LNCaP clone FGC (cell line): ENCODE measurements at regions not wholly inside any gene's neighbourhood (a gene's known extent, or its start where the extent isn't known, plus 50 kb on each side); places are given as distances from the start of the nearest gene placed in this dataset.

Experiments used
- DNase-seq: peaks from one replicate; pipeline ENCODE4 v3.0.0-alpha.2; 2011; ENCODE audit warnings: low read depth
- H3K4me3 ChIP-seq: 2 replicates; pipeline ENCODE4 v1.5.1; 2011; ENCODE audit warnings: mild to moderate bottlenecking, low read depth, low read length, control low read depth
- TF ChIP-seq, protein P1 (sequence below): IDR thresholded peaks from 2 replicates; pipeline ENCODE4 v1.5.1; 2012; ENCODE audit warnings: mild to moderate bottlenecking; ENCODE audit not compliant: control insufficient read depth, insufficient read depth; ENCODE audit errors: extremely low read depth

- DNase-seq: no peak
- no peak overlapping the region for H3K4me3 ChIP-seq
- TF ChIP-seq, protein P1, sequence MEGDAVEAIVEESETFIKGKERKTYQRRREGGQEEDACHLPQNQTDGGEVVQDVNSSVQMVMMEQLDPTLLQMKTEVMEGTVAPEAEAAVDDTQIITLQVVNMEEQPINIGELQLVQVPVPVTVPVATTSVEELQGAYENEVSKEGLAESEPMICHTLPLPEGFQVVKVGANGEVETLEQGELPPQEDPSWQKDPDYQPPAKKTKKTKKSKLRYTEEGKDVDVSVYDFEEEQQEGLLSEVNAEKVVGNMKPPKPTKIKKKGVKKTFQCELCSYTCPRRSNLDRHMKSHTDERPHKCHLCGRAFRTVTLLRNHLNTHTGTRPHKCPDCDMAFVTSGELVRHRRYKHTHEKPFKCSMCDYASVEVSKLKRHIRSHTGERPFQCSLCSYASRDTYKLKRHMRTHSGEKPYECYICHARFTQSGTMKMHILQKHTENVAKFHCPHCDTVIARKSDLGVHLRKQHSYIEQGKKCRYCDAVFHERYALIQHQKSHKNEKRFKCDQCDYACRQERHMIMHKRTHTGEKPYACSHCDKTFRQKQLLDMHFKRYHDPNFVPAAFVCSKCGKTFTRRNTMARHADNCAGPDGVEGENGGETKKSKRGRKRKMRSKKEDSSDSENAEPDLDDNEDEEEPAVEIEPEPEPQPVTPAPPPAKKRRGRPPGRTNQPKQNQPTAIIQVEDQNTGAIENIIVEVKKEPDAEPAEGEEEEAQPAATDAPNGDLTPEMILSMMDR: no peak
Measured at GRCh38 chr18:10343778-10344177, 110.7 kb upstream of the APCDD1 start.

GRCh38 chr18:10346749-10347415 is 107.6 kb upstream of the APCDD1 start:
- H3K4me3 ChIP-seq: no peak overlapping the region
- no peak for DNase-seq
- TF ChIP-seq, protein P1: no peak

DNA sequence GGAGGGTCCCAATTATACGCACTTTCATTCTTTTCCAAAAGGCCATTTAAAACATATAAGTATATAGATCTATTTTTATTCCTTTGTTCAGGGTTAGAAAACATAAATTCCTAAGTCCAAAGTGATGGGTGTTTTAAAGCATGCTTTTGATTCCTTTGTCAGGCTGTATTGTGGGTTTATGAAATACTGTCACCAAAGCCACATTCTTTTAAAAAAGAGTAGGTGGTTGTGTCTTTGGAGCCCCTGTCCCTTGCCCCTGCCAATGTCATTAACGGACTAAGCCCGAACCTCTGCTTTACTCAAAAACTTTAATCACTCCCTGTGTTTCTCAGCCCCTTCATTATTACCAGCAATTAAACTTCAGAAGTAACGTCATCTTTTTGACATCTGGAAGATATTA is 104.9 kb upstream of the APCDD1 start:
- TF ChIP-seq, protein P1: no peak
- H3K4me3 ChIP-seq: no peak overlapping the region
- DNase-seq: no peak

DNA sequence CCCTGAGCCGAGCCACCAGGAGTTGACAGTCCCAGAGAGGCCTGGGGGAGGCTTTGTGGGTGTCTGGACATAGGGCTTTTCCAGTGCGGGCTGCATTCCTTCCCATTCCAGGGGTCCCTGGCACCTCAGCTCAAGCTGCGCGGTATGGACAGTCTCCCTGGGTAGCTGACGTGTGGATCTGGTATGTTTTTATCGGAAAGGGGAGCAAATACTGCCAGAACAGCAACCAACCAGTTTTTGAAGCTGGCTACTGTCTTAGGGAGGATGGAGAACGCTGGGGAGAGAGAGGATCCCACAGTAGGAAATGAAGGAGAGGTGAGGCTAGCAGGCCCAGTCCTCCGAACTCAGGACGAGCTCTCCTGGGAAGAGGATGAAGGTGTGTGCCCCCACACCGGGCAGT is 103.8 kb upstream of the APCDD1 start:
- DNase-seq: no peak
- H3K4me3 ChIP-seq: no peak overlapping the region
- TF ChIP-seq, protein P1: no peak

DNA sequence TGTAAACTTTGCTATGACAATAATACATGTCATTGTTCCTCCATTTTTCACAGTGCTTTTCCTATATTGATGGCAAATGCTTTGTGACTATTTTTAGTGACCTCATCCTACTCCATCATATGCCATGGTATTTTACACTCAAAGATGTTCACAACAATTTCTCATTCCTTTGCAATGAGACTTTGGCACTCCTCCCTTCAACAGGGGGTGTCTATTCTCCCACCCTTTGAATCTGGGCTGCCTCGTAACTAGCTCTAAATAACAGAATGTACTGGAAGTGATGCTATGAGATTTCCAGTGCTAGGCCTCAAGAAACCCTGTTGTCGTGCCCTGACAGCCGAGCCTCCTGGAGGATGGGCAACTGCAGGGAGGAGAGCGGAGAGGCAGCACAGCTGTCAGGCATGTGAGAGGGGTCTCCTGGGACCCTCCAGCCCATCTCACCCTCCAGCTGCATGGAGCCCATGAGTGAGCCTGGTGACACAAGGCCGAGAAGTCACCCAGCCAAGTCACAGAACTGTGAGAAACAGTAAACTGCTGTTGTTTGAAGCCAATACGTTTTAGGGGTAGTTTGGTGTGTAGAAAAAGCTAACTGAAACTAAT is 103.1 kb upstream of the APCDD1 start:
- TF ChIP-seq, protein P1: no peak
- DNase-seq: no peak
- no peak overlapping the region for H3K4me3 ChIP-seq

GRCh38 chr18:10351858-10352257 is 102.6 kb upstream of the APCDD1 start:
- DNase-seq: no peak
- no peak overlapping the region for H3K4me3 ChIP-seq
- TF ChIP-seq, protein P1: no peak

DNA sequence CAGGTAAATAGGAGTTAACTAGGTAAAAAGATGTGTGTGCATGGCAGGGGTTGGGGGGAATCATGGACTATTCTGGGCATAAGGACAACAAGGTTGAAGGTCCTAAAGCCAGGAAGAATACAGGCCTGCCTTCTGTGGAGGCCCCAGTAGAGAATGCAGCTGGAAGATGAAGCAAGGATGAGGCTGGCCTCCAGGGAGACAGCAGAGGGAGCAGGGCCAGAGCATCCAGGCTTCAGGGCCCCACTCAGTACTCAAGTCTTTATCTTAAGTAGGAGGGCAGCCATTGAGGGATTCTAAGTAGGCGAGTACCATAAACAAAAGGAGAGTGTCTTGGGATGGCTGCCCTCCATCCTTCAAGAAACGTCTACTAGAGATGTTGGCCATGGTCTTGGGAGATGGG is 101.8 kb upstream of the APCDD1 start:
- TF ChIP-seq, protein P1: no peak
- no peak for DNase-seq

More for the DNA sequence above, 101.8 kb upstream of the APCDD1 start:
- H3K4me3 ChIP-seq: no peak overlapping the region
